Vagina (tissue), 2 donors: ENCODE measurements at regions not wholly inside any gene's neighbourhood (a gene's known extent, or its start where the extent isn't known, plus 50 kb on each side); places are given as distances from the start of the nearest gene placed in this dataset.
"Not testable (repeated sequence)": the region's sequence is repeated elsewhere in the genome, so short reads cannot be mapped to it uniquely, and the experiment has no call there.

ENCODE experiments used
- DNase-seq, 2 donors: peaks; one replicate each; pipeline ENCODE4 v3.0.0-alpha.2; 2017; ENCODE audit errors: extremely low spot score in 2 of 2
- H3K27ac ChIP-seq: fragments of 200-600 bp; sonication (generic); one replicate; pipeline ENCODE4 v1.5.1; 2019
- H3K27me3 ChIP-seq: fragments of 200-600 bp; sonication (generic); one replicate; pipeline ENCODE4 v1.5.1; 2019
- H3K36me3 ChIP-seq, 2 donors: fragments of 200-600 bp; sonication (generic); one replicate each; pipeline ENCODE4 v1.5.1; 2017 to 2019
- H3K4me1 ChIP-seq: fragments of 200-600 bp; sonication (generic); one replicate; pipeline ENCODE4 v1.5.1; 2019
- H3K4me3 ChIP-seq, 2 donors: fragments of 200-600 bp; sonication (generic); 1 replicate in 1 of 2; 2 replicates in 1 of 2; pipeline ENCODE4 v1.5.1; 2016 to 2019
- H3K9me3 ChIP-seq: fragments of 200-600 bp; sonication (generic); one replicate; pipeline ENCODE4 v1.5.1; 2019
- POLR2A ChIP-seq, 2 donors: fragments of 450-650 bp; IDR thresholded peaks; one replicate each; pipeline ENCODE4 v1.6.1; 2017; ENCODE audit warnings: antibody characterized with exemption in 2 of 2, mild to moderate bottlenecking in 2 of 2, moderate library complexity in 2 of 2
- POLR2AphosphoS5 ChIP-seq, 2 donors: sonication (generic); formaldehyde crosslinking; IDR thresholded peaks; one replicate each; pipeline ENCODE4 v1.9.0; 2017; ENCODE audit warnings: antibody characterized with exemption in 2 of 2, mild to moderate bottlenecking in 2 of 2, low read depth in 1 of 2; ENCODE audit not compliant: insufficient read depth in 1 of 2
- intact Hi-C: fragments of 100-400 bp; cut with DNase I; formaldehyde crosslinking; loops from one replicate; pipeline ENCODE4 v1.15.1; 2023
- TF ChIP-seq, protein P1 (sequence below), 3 experiments: fragments of 450-650 bp in 2 of 3; fragments of 200-600 bp in 1 of 3; sonication (generic) in 1 of 3; IDR thresholded peaks; one replicate each; pipeline ENCODE4 v1.5.1; 2017 to 2019; ENCODE audit warnings: antibody characterized with exemption in 3 of 3, mild to moderate bottlenecking in 2 of 3, moderate library complexity in 2 of 3

DNA sequence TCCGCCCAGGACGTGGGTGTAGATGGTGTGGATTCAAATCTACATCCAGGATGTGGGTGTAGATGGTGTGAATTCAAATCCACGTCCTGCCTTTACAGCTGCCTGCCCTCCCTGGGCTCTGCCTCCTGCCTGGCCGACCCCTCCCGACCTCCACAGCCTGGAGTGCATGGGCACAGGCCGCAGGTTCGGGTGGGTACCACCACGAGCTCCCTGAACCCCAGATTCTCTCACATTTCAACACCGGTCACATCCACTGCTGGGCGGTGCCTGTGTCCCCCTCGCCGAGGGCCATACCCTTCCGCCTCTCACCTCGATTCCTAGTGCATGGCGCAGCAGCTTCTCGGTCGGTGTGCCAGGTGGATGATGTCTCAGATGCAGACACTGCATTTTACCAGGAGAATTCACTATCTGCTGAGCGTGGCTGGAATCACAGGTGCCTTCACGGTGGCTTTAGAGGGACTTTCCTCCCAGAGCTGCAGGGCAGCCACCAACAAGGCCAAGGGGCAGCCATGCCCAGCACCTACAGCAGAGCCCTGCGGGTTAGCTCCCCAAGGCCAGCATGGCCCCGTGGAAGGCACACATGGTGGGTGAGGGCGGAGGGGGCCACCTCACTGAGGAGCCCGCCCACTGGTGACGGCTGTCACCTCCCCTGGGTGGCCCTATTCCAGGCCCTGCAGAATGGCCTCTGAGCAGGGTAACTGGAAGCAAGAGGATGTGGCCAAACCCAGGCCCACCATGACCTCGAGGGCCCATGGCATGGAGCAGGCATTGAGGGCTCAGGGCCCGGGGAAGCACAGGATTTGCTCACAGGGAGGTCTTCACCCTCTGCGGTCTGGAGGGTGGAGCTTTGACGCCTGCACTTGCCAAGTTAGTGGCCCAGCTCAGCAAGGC lies 638.5 kb downstream of the TBC1D22A start:
- H3K4me3 ChIP-seq = no peak overlapping the region
- TF ChIP-seq POLR2A (IDR thresholded peaks at IDR 0.05) (no peak), POLR2AphosphoS5 (IDR thresholded peaks at IDR 0.05; ENCODE audit: insufficient read depth in 1 of 2, low read depth in 1 of 2) (no peak)
- TF ChIP-seq, protein P1, sequence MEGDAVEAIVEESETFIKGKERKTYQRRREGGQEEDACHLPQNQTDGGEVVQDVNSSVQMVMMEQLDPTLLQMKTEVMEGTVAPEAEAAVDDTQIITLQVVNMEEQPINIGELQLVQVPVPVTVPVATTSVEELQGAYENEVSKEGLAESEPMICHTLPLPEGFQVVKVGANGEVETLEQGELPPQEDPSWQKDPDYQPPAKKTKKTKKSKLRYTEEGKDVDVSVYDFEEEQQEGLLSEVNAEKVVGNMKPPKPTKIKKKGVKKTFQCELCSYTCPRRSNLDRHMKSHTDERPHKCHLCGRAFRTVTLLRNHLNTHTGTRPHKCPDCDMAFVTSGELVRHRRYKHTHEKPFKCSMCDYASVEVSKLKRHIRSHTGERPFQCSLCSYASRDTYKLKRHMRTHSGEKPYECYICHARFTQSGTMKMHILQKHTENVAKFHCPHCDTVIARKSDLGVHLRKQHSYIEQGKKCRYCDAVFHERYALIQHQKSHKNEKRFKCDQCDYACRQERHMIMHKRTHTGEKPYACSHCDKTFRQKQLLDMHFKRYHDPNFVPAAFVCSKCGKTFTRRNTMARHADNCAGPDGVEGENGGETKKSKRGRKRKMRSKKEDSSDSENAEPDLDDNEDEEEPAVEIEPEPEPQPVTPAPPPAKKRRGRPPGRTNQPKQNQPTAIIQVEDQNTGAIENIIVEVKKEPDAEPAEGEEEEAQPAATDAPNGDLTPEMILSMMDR (IDR thresholded peaks at IDR 0.05) = no peak
- H3K27me3 ChIP-seq = no peaks in the 10 kb centered on the region
- no peaks in the 10 kb centered on the region for H3K9me3 ChIP-seq
- no peaks in the 10 kb centered on the region for H3K4me1 ChIP-seq
- intact Hi-C loops = no loop called here
- no peaks in the 10 kb centered on the region for H3K36me3 ChIP-seq
- no peak for DNase-seq
- no peak overlapping the region for H3K27ac ChIP-seq

- H3K27ac ChIP-seq, H3K27me3 ChIP-seq, H3K4me3 ChIP-seq, H3K4me1 ChIP-seq, H3K9me3 ChIP-seq, DNase-seq, intact Hi-C loops, H3K36me3 ChIP-seq: not testable (repeated sequence)
Measured at GRCh38 chr22:47400131-47400530, 637.7 kb downstream of the TBC1D22A start.

DNA sequence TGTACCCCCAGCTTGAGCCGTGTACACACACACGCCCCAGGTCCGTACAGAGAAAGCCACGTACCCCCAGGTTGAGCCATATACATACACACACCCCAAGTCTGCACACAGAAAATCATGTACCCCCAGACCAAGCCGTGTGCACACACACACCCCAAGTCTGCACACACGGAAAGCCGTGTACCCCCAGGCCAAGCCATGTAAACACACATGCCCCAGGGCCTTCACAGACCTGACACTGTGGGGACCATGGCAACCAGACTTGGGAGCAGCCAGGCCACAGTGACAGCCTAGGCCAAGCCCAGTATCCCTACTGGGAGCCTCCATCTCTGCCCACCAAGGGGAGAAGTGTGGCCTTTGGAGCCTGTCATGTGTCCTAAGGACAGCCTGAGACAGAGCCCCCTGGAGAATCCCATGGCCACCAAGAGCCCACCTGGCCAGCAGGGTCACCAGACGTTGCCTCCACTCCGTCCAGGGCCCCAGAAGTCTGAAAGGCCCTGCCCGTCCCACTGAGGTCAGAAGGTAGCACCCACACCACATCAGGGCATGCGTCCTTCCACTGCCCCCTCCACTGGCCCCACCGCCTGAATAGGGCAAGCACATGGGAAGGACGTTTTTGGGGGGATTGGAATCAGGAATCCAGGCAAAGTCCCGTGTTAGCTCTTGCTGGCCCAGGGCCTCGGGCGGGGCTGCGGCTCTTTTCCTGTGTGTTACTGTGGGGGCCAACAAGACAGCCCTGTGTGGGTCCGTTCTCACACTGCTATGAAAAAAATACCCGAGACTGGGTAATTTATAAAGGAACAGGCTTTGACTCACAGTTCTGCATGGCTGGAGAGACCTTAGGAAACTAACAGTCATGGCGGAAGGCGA lies 636.7 kb downstream of the TBC1D22A start:
- no peak for TF ChIP-seq POLR2AphosphoS5 (IDR thresholded peaks at IDR 0.05; ENCODE audit: insufficient read depth in 1 of 2, low read depth in 1 of 2)
- TF ChIP-seq, protein P1 (IDR thresholded peaks at IDR 0.05) = no peak
- no peak for TF ChIP-seq POLR2A (IDR thresholded peaks at IDR 0.05)
- intact Hi-C loops = no loop called here
- Histone ChIP-seq H3K27me3 (no peaks in the 10 kb centered on the region), H3K36me3 (no peaks in the 10 kb centered on the region), H3K4me1 (no peaks in the 10 kb centered on the region), H3K4me3 (no peak overlapping the region), H3K27ac (no peak overlapping the region), H3K9me3 (no peaks in the 10 kb centered on the region)
- DNase-seq = no peak

GRCh38 chr22:47398491-47398890 lies 636.0 kb downstream of the TBC1D22A start:
- Histone ChIP-seq H3K4me3 (no peak overlapping the region), H3K27me3 (no peaks in the 10 kb centered on the region), H3K4me1 (no peaks in the 10 kb centered on the region), H3K36me3 (no peaks in the 10 kb centered on the region), H3K9me3 (no peaks in the 10 kb centered on the region), H3K27ac (no peak overlapping the region)
- intact Hi-C loops = no loop called here
- TF ChIP-seq POLR2A (IDR thresholded peaks at IDR 0.05) = no peak
- TF ChIP-seq, protein P1 (IDR thresholded peaks at IDR 0.05) = no peak
- TF ChIP-seq POLR2AphosphoS5 (IDR thresholded peaks at IDR 0.05; ENCODE audit: insufficient read depth in 1 of 2, low read depth in 1 of 2) = no peak
- DNase-seq = no peak

DNA sequence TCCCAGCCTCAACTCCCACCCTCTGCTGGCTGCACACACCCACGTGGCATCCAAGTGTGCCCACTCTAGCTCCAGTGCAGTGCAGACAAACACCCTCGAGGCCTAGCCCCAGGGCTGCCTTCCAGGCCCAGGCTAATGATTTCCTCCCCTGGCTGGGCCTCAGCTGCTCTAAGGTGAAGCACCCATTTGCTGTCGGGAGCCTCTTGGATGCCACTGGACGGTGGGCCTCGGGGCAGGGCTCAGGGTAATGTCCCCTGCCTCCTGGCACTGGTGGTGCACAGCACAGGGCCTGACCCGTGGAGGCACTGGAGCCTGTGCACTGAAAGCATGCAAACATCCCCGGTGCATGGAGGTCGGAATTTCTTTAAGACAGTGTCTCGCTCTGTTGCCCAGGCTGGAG lies 635.2 kb downstream of the TBC1D22A start:
- no peak for DNase-seq
- no peaks in the 10 kb centered on the region for H3K36me3 ChIP-seq
- H3K27me3 ChIP-seq = no peaks in the 10 kb centered on the region
- TF ChIP-seq POLR2AphosphoS5 (IDR thresholded peaks at IDR 0.05; ENCODE audit: insufficient read depth in 1 of 2, low read depth in 1 of 2) = no peak
- no peak overlapping the region for H3K27ac ChIP-seq
- no peak overlapping the region for H3K4me3 ChIP-seq
- H3K9me3 ChIP-seq = no peaks in the 10 kb centered on the region
- no peaks in the 10 kb centered on the region for H3K4me1 ChIP-seq
- intact Hi-C loops = no loop called here
